Hindlimb muscle (tissue), 1 donor: ENCODE measurements at regions not wholly inside any gene's neighbourhood (a gene's known extent, or its start where the extent isn't known, plus 50 kb on each side); places are given as distances from the start of the nearest gene placed in this dataset.

Experiments
- DNase-seq: peaks from one replicate; pipeline ENCODE4 v3.0.0-alpha.2; 2013

- DNase-seq: no peak
These were observed 148.1 kb downstream of the PPARGC1A start for GRCh38 chr4:23741681-23742191.

- DNase-seq: no peak
These were observed 152.3 kb downstream of the PPARGC1A start for GRCh38 chr4:23737571-23737970.

GRCh38 chr4:23736466-23736865, 153.4 kb downstream of the PPARGC1A start:
- no peak for DNase-seq

DNA sequence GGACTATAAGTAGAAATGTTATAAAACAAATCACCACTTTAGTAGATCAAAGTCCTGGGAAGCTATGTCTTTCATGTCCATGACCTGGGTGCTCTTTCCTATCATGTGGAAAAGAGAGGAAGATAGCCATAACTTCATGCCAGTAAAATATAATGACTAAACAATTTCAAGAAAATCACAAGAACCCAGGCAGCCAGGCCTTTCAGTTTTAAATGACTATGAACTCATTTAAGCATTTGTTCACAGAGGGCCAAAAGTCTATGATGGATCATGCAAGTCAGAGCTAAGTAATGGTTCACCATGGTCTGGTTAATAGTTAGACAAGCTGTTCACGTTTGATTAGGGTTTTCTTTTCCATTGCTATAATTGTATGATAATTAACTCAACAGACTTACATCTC, 155.8 kb downstream of the PPARGC1A start:
- no peak for DNase-seq

DNA sequence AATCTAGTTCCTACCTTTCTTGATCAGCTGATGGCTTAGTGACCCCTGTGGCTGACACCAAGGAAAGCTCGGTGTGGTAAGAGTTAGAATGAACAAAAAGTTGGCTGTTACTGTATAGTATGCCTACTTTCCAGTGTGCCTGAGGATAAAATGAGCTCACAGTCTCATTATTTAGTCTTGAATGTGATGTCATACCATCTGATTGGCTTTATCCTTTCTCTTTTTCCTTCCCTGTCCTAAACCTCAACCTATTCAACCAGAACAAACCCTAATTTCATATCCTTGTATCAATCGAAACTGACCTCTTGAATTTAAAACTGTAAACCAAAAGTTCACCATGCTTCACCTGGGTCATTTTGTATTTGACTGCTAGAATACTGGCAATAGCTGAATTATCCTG, 156.4 kb downstream of the PPARGC1A start:
- DNase-seq: no peak

DNA sequence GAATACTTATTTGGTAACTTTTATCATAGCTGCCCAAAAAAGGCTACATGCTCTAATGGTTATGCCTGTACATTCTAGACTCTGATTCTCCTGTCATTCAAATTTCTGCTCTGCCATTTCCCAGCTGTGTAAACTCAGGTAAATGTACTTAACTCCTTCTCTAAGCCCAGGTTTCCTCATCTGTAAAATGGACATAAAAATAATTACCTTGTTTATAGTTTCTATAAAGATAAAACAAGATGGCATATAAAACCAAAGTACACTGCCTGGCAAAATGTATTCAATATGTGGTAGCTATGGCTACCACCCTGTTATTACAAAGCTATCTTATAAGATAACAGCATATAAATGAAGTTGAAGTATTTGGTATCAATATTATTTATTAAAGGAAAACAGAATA, 158.8 kb downstream of the PPARGC1A start:
- DNase-seq: no peak

- DNase-seq: no peak
These were observed 160.9 kb downstream of the PPARGC1A start for GRCh38 chr4:23728971-23729370.

DNA sequence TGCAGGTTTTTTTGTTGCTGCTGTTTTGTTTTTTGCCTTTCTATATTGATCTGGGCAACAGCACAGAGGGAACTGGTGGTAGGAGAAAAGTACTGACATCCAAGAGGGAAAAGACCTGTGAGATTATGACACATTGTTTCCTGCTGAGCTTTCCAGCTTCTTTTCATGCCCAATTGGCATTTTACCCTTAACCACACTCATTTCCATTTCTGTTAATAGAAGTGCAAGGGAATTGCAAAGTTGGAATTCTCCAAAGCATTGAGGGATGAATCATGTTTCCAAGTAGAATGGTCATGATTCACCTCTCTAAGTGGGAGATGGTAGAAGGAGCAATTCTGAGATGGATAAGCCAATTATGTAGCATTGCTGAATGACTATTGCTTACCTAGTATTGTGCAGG, 161.5 kb downstream of the PPARGC1A start:
- no peak for DNase-seq

DNA sequence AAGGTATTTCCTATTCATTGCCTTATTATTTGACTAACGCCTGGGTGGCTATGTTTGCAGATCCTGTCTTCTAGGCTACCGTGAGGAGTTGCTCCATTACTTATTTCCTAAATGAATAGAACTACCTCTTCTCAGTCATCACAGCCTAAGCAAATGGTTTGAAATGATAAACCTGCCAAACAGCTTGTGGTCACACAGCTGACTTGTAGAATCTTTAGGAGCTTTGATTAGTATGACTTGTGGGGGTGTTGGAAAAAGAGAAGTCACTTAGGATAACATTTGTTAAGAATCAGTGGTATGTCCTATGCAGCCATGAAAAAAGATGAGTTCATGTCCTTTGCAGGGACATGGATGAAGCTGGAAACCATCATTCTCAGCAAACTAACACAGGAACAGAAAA, 169.3 kb downstream of the PPARGC1A start:
- DNase-seq: no peak

- no peak for DNase-seq
These were observed 171.4 kb downstream of the PPARGC1A start for GRCh38 chr4:23718435-23718834.

GRCh38 chr4:23717528-23718248, 172.2 kb downstream of the PPARGC1A start:
- DNase-seq: no peak

GRCh38 chr4:23710298-23710697, 179.5 kb downstream of the PPARGC1A start:
- no peak for DNase-seq

DNA sequence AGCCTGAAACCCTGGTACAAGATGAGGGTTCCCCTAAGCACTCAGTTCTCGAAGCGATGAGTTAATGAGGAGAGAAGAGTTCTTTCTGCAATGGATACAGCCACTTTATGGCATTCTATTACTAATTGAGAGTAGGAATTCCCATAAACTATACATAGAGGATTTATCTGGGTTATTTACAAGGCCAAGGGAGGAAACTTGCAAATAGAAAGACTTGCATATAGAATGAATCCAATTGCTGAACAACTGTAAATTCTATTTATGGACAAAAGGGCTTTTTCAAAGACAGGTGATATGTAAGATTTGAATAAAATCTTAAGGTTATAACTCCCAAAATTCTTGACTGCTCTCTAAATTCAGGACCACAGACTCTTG, 182.2 kb downstream of the PPARGC1A start:
- DNase-seq: no peak

DNA sequence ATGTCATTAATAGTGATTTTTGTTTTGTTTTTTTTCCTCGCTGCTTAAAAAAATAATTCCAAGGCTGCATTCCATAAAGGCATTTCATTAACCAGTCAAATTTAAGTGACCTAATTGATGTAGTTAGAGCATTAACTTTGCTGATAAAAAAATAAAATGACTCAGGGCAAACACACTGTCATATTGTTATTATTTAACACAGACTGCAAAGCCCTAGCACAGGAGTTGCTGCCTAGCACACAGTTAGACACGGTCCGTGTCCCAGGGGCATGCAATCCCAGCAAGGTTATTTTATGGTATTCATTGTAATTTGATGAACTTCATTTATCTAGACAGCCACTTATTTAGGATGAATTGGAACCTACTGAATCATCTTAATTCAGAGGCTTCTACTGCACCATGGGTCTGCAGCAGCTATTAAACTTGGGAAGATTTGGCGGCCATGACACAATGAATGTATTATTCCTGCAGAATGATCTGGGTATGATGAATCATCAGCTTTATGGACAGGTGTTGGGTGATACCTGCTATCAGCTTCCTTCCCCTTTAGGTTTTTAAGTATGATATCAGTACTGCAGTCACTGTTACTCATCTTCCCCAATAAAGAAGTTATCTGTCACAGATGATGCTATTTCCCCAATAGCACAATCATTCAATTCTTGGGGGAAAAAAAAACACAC, 182.7 kb downstream of the PPARGC1A start:
- no peak for DNase-seq

DNA sequence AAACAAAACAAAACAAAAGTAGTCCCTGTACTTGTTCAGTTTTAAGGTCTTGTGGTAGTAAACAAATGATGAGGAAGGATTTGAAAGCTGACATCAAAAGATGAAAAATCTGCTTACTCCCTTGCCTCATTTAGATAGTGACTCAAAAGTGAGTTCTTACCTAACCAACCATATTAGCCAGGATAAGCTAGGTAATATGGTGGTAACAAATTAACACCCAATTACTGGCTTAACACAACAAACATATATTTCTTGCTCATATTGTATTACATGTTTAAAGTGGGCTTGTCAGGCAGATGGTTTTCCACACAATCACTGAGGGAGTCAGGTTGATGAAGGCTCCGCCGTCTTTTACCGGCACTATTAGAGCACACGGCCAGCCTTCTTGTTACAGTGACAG, 189.7 kb downstream of the PPARGC1A start:
- DNase-seq: no peak

DNA sequence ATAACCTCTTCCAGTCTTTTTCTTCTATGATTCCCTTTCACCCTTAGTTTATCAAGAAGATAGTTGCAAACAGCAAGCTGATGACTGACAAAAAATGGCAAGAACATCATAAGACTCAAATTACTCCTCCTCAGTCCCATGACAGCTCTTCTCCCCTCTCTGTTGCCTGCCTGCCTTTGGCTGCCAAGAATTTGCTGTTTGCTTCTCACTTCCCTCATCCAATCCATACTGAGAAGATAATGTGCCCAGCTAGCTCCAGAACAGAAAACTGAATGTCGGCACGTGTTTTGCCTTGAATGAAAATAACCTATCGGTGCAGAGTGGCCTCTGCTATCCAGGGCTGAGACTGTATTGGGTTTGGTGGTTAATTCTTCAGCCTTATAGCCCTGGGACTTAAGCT, 192.1 kb downstream of the PPARGC1A start:
- DNase-seq: no peak

GRCh38 chr4:23697001-23697528, 192.8 kb downstream of the PPARGC1A start:
- DNase-seq: no peak

GRCh38 chr4:23686169-23686897, 203.5 kb downstream of the PPARGC1A start:
- no peak for DNase-seq

- DNase-seq: no peak
These were observed 204.4 kb downstream of the PPARGC1A start for GRCh38 chr4:23685471-23685870.

- peak; percentile 11 for DNase-seq
These were observed 209.0 kb downstream of the PPARGC1A start for GRCh38 chr4:23680671-23681518.

DNA sequence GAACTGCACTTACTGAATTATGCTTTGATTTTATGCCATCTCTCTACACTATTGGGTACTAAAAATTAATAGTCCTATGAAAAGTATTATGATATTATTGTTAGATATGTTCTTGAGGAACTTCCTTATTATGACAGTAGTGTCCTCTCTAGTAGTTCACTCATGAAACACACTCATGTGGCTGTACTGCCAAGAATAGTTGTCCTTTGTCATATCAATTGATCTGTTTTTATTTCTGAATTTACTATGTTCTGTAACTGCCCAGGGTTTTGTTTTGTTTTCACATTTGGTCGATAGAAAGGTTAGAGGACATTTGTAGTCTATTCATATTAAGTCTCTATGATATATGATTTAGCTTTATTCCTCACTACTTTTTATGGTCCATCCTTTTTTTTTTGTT, 215.2 kb downstream of the PPARGC1A start:
- no peak for DNase-seq

GRCh38 chr4:23667659-23668058, 222.2 kb downstream of the PPARGC1A start:
- DNase-seq: no peak
